HG03280 (cell line): ENCODE measurements at regions not wholly inside any gene's neighbourhood (a gene's known extent, or its start where the extent isn't known, plus 50 kb on each side); places are given as distances from the start of the nearest gene placed in this dataset.

Source experiments
- ATAC-seq: cut with Tn5 transposase; IDR thresholded peaks from one replicate; pipeline ENCODE4 v1.9.1; 2021; ENCODE audit warnings: mild to moderate bottlenecking, moderate library complexity; ENCODE audit not compliant: unreplicated experiment

- ATAC-seq, result no peak
These were observed 190.4 kb downstream of the MACC1 start for GRCh38 chr7:20026762-20027161.

- peak; percentile 90 for ATAC-seq
These were observed 195.4 kb downstream of the MACC1 start for GRCh38 chr7:20021831-20022230.

DNA sequence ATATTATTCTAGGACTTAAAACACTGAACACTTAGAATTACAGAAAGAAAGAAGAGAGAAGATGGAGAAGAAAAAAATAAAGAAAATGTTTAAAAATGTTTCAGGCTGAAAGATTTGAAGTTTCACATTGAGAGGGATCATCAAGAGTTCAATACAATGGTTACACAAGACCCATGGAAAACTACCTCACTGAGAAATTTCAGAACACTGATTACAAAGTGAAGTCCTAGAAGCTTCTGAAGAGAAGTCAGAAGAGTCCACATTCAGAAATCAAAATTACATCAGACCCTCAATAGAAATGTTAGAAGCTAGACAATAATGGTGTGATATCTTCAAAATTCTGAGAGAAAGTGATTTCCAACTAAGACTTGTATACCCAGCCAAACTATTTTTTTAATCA is 196.1 kb downstream of the MACC1 start:
- ATAC-seq, result no peak

GRCh38 chr7:20019757-20020432 is 197.3 kb downstream of the MACC1 start:
- ATAC-seq, result no peak

- no peak for ATAC-seq
These were observed 200.5 kb downstream of the MACC1 start for GRCh38 chr7:20016669-20017068.

DNA sequence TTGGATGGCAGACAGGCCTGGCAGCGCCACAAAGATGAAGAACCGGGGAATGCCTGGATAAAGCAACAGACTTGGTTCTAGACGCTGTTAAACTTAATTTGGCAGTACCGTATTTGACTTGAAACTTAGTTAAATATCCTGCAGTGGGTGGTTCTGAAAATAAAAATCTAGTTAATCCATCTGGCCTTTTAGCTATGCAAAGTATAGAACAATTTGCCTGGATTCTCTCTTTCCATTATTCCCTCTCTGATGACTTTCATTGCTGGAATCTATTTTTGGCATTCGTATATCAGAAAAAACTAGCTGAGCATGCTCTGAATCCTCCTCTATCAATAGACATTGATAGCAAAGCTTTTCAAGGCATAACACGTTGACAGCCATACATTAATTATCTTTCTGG is 203.6 kb downstream of the MACC1 start:
- ATAC-seq, result no peak

DNA sequence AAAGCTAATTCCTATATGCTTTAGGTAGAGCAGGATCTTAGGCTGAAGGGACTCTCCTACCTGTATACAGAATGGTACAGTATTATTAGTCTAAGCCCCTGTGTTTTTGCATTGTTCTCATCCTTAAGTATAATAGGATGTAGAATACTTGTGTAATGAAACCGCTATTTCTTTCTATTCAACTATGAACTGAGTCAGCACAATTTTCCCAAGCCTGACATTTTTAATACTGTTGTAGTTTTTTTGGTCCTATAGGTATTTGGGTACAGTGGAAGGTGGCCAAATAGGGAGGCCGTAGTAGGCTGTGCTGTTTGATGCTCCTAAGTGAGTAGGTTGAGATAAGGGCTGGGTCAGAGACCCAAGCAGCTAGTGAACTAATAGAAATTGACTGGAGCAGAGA is 205.1 kb downstream of the MACC1 start:
- ATAC-seq, result no peak

DNA sequence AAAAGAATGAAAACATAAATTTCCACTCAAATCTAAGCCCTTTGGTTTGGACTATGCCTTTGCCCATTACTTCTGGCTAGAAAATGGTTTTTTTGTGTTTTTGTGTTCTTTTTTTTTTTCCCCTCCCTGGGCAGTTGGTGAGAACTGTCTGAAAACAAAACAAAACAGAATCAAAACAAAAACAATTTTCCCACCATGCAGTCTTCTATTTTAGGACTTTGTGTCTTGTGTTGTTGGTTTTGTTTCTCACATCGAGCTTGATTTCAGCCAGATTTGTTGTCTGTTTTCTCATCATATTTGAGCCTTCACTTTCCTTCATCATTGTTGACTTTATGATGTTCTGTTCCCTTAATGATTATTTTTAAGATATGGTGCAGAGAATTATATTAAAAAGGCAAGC is 206.3 kb downstream of the MACC1 start:
- ATAC-seq, result peak; percentile 51

DNA sequence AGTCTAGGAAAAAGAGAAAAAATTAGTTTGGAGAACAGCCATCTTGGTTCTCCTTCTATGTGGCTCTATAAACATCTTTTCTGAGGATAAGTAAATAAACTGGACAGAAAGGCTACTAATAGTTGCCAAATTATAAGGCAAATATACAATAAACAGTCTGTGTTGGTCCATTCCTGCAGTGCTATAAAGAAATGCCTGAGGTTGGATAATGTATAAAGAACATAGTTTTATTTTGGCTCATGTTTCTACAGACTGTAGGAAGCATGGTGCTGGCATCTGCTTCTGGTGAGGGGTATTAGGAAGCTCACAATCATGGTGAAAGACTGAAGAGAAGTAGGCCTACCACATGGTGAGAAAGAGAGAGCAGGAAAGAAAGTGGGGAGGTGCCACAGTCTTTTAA is 209.7 kb downstream of the MACC1 start:
- no peak for ATAC-seq

GRCh38 chr7:20005081-20005480 is 212.1 kb downstream of the MACC1 start:
- no peak for ATAC-seq

DNA sequence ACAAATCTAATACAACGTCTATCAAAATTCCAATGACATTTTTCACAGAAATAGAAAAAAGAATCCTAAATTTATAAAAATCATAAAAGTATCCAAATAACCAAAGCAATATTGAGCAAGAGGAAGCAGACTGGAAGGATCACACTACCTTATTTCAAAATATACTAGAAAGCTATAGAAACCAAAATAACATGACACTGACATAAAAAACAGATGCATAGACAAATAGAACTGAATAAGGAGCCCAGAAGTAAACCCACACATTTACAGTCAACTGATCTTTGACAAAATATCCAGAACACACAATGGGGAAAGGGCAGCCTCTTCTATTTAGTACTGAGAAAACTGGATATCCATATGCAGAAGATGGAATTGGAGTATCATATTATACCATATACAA is 217.5 kb downstream of the MACC1 start:
- no peak for ATAC-seq

DNA sequence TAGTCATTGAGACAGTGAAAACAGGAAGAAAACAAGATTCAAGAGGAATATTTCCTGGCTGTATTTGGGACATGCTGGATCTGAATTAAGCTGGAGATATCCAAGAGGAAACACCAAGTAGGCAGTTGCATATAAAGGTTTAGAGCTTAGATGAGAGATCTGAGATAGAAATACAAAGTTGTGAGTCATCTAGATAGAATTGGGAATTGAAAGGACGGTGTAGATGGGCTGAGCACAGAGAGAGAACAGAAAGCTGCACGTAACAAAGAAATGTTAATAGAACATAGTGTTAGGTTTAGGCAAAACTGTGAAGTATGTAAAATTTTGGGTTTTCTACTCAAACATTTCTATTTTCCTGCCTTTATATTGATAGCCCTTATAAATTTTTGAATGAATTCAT is 218.5 kb upstream of the TMEM196 start:
- ATAC-seq, result no peak

- no peak for ATAC-seq
These were observed 216.5 kb upstream of the TMEM196 start for GRCh38 chr7:19989906-19990305.

DNA sequence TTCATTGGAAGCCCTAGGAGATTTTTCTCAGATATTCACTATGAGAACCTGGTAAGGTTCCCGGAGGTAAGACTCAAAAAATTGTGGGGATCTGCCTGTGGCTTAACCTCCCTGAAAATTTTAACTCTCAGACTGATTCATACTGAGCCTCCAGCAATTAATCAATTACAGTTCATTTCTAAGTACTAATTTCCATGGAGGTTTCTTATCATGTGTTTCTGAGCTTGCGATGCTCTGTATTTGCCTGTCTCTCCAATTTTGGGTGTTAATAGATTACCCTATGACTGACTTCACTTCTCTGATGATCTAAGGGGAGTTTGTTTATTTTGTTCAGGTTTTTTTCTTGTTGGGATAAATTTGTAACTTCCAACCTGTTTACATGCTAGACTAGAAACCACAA is 215.4 kb upstream of the TMEM196 start:
- no peak for ATAC-seq

DNA sequence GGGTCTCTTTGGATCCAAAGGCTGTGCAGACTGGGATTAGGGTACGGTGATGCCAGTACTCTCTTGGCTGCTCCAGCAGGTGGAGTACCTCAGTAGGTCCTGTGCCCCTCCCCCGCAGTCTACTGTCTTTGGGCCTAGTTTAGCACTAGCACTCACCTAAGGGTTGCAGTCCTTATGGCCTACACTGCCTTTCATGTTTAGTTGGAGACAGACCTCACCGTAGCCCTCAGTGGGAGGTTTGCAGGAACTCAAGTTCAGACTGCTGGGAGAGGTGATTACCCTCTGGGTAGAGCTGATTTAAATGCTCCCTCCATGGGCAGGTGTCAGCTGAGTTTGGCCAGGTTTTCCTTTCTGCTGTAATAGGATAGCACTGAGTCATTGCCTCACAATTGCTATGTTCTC is 210.8 kb upstream of the TMEM196 start:
- ATAC-seq, result no peak

DNA sequence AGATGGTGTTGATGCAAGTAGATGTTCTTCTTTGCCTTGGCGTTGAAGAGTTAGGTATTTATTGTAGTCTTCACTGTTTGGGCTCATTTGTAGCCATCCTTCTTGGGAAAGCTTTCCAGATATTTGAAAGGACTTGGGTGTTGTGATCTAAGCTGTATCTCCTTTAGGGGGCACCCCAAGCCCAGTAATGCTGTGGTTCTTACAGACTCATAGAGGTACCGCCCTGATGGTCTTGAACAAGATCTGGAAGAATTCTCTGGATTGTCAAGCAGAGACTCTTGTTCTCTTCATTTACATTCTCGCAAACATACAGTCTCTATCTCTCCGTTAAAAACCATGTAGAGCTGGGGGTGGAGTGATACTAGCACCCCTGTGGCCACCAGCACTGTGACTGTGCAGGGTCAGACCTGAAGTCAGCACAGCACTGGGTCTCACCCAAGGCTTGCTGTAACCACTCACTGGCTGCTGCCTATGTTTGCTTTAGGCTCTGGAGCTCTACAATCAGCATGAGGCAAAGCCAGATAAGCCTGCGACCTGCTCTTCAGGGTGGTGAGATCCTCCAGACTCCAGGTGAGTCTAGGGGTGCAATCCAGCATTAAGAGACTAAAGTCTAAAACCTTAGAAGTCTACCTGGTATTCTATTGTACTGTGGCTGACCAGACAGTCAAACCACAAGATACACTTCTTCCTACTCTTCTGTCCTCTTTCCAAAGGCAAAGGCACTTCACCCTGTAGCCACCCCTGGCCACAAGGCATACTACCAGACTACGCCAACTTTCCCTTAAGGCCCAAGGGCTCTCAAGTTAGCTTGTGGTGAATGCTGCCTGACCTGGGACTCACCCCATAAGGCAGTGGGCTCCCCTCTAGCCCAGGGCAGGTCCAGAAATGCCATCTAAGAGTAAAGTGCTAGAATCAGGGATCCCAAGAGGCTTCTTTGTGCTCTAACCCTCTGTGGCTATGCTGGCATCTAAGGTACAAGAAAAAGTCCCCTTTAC is 209.7 kb upstream of the TMEM196 start:
- no peak for ATAC-seq

DNA sequence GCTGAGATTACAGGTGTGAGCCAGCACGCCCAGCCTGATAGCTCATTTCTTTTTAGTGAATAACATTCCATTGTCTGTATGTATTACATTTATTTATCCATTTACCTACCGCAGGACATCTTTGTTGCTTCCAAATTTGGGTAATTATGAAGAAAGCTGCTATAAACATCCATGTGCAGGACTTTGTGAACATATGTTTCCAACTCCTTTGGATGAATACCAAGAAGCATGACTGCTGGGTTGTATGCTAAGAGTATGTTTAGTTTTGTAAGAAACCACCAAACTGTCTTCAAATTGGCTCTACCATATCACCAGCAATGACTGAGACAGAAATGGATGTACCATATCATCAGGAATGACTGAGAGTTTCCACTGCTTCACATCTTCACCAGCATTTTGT is 200.2 kb upstream of the TMEM196 start:
- ATAC-seq, result no peak

GRCh38 chr7:19972876-19973275 is 199.5 kb upstream of the TMEM196 start:
- no peak for ATAC-seq

DNA sequence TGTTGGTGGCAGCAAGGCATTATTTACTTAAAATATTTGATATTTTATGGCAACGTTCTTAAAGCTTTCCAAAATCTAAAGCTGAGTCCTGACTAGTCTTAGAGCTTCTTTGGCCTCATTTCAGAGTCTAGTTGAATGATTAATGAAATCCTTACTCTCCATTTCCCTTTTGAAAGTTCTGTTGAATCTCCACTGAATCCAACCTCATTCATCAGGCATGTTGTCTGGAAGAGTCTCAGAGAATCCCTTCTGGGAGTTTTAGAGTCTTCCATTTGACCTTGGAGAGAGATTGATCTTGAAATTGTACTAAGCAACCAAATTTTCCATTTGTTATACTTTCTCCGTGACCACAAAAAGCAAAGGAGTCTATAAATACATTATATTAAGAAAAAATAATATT is 198.5 kb upstream of the TMEM196 start:
- ATAC-seq, result no peak

DNA sequence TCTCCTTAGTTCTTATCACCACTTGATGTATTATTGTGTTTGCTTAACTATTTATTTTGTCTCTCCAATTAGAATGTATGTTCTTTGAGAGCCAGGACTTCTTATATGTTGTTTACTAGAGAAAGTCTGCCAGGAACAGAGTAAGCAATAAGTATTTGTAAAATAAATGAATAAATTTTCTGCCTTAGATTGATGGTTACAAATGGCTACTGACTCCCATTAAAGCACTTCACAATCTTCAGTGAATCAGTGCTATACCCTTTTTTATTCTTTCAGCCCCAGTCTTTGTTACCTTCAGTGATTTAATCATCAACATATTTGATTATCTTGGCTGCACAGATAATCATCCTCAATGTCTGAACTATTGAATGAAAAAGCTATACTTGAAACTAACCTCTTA is 197.1 kb upstream of the TMEM196 start:
- ATAC-seq, result no peak

GRCh38 chr7:19969859-19970493 is 196.6 kb upstream of the TMEM196 start:
- no peak for ATAC-seq

- ATAC-seq, result no peak
These were observed 190.8 kb upstream of the TMEM196 start for GRCh38 chr7:19964246-19964645.
